GM21786 (cell line): ENCODE measurements at regions not wholly inside any gene's neighbourhood (a gene's known extent, or its start where the extent isn't known, plus 50 kb on each side); places are given as distances from the start of the nearest gene placed in this dataset.

ENCODE experiments used
- ATAC-seq: cut with Tn5 transposase; IDR thresholded peaks from one replicate; pipeline ENCODE4 v1.9.1; 2021; ENCODE audit not compliant: unreplicated experiment

DNA sequence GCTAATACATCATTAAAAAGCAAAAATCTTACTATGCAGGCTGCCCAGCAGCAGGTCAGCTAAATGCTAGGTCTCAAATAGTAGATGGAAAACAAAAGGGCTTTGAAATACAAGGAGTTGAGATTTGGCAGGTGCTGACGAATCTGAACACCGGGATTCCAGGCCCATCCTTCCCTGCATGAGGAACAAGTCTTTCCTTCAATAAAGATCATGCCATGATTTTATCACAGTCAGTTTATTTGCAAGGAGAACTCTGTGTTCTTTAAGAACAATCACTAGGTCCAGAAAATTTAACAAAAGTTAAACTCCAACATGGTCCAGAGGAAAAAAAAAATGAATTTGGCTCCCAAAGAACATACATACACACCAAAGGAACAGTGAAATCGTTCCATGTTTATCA lies 551.4 kb downstream of the SLITRK6 start:
- no peak for ATAC-seq

DNA sequence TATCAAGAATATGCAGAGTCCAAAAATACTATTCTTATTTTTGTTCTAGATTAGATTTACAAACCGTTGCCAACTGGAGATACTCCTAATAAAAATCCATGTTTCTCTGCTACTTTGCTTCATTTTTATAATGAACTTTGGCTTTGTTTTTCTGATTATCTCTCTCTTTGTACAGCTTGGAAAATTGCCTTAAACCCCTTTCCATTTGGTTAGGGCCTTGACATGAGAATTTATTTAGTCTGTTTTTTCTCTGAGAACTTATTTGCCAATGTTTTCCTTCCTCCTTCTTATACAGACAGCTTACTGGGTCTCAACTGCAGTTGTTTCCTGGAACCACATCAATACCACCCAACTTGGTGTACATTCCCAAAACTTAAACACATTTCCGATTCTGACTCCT lies 555.4 kb downstream of the SLITRK6 start:
- no peak for ATAC-seq

DNA sequence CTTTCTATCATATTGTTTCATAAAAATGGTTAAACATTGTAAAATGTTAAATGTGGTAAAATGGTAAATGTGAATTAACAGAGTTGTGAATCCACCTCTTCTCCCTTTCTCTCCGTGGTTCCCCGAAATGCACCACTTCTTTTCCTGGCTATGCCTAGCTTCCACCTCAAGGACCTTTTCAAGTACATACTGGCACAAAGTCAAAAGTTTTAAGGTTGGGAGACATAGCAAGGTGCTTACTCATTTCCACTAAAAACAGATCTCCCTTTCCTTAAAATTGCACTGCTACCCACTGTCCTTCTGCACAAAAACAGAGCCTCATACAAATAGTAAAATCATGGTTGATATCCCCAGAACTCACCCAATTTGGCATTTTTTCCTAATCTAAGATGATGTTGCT lies 558.2 kb downstream of the SLITRK6 start:
- no peak for ATAC-seq

DNA sequence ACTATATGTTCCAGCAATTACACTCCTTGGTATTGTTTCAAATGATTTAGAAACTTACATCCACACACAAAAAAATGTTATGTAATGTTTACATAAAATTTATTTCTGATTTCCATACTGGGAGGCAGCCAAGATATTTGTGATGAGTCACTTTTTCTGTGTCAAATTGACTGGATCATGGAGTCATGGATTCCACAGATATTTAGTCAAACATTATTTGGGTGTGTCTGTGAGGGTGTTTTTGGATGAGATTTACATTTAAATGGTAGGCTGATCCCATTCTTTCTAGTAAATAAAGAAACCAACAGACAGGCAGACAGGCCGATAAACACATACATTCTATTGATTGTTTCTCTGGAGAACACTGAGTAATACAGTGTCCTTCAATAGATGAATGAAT lies 562.8 kb downstream of the SLITRK6 start:
- ATAC-seq = no peak

DNA sequence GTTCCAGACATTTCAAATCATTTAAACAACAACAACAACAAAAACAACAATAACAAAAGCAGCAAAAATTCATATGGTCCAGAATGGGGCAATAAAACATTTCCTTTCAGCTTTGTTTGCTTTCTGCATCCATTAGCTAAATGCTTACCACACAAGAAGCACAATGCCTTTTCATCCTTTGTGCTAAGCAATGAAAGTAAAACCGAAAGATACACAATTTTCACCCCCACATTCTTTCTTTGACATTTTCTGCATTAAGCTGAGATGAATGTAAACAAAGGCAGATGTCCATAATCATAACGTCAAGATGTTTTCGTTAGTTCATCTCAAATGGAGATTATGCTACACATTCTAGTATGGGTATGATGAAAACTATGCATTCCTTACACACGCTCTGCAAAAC lies 568.5 kb downstream of the SLITRK6 start:
- ATAC-seq = no peak

DNA sequence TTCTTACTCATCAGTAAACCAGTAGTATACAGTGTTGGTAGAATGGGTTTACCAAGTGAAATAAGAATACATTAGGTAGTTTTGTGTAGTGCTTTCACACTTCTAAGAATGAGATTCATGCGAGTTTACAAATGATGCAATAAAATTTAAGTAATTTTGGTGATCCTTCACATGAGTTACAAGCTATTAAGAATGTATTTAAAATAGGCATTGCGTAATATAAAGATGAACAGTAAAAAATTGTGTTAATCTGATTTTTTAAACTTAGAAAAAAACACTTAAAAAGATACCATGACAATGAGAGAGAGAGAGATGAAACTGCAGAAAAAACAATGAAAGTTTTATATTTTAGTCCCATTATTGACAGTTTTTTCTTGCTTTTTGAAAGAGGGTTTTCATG lies 570.5 kb downstream of the SLITRK6 start:
- ATAC-seq = no peak

DNA sequence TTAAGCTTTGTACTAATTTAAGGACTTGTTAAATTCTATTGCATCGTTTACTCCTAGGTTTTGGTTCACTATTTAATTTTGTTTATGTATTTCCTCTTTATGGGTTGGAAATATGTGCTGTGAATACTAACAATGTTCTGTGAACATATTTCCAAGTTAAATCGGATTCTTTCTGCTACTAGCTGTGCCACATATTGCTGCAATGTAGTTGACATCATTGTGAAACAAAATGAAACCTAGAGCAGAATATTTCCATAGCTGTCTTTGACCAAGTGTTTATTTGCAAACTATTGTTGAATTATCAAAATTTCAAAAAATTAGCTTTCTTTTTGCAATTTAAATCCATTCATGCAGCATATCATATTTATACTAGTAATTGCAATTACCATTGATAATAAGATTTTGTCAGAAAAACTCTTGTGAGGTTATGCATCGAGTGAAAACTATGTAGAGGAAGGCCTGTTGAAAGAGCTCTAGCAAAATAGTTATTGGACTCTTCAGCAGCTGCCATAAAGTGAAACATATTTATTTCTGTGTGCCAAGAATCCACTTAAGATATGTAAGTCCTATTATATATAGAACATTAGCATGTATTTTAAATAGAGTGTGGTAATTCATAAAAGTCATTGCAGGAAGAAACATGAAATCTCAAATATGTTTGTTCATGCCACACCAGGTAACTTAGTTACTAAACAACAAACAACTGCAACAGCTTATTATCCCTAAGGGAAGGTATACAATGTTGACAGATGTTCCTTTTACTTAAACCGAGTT lies 575.1 kb downstream of the SLITRK6 start:
- no peak for ATAC-seq

DNA sequence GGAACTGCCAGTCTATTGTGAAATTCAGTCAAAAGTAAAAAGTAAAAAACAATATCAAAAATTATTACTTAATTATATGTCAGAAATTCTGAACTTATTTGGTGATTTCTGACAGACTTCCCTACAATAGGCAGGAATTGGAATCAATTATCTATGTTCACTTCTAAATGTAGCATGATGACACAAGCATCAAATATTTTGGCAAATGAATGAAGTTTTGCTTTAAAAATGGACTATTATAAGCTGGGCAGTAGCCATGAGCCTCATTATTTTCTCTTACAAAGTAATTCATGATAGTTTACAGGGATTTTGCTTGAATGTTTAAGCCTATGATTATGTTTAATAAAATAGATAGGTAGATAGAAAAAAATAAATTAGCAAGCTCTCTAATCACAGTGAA lies 582.6 kb downstream of the SLITRK6 start:
- ATAC-seq = no peak

DNA sequence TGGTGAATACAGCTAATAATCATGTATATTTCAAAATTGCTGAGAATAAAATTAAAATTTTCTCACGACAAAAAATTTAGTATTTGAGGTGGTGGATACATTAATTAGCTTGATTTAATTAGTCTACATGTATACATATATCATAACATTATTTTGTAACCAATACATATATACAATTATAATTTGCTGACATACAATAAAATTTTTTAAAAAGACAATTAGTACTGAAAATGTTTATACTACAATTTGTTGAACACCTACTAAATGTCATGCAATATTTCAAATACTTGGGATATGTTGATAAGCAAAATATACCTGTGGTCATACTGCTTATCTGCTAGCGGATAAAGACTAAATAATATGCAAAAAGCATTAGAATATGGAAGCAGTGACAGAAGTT lies 586.5 kb downstream of the SLITRK6 start:
- ATAC-seq = no peak

DNA sequence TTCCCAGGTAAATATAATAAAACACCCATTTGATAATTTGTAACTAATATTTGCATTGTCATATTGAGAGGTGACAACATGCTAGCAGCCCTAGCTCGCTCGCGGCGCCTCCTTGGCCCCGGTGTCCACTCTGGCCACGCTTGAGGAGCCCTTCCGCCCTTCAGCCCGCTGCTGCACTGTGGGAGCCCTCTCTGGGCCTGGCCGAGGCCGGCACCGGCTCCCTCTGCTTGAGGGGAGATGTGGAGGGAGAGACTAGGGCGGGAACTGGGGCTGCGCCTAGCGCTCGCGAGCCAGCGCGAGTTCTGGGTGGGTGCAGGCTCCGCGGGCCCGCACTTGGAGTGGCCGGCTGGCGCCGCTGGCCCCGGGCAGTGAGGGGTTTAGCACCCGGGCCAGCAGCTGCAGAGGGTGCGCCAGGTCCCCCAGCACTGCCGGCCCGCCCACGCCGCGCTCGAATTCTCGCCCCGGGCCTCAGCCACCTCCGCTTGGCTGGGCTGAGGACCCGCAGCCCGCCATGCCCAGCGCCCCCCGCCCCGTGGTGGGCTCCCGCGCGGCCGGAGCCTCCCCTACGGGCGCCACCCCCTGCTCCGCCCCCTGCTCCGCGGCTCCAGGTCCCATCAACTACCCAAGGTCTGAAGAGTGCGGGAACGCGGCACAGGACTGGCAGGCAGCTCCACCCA lies 594.4 kb downstream of the SLITRK6 start:
- ATAC-seq = no peak

DNA sequence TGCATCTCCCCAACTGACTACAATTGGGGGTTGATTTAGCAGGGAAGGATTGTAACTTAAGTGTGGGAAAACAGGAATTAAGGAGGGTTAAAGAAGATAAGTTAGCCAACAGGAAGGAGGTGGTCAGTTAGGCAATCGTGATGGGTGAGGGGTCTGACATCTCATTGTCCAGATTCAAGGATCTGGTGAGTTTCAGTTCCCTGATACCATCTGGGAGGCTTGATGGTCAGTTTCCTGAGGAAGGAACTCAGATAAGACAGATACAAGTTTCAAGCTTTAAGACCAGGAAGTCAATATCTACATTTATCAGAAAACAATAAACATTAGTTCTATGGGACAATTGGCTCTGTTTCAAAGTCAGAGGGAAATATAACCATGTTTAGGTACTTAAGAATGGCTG lies 601.8 kb downstream of the SLITRK6 start:
- ATAC-seq = no peak

DNA sequence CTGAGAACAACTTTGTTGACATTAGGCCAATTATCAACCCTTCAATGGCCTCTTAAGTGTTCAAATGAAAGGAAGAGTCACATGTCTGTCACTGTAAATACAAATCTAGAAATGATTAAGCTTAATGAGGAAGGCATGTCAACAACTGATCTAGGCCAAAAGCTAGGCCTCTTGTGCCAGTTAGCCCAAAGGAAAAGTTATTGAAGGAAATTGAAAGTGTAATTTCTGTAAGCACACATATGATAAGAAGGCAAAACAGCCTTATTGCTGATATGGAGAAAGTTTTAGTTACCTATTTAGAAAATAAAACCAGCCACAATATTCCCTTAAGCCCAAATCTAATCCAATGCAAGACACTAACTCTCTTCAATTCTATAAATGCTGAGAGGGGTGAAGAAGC lies 604.7 kb downstream of the SLITRK6 start:
- ATAC-seq = no peak

DNA sequence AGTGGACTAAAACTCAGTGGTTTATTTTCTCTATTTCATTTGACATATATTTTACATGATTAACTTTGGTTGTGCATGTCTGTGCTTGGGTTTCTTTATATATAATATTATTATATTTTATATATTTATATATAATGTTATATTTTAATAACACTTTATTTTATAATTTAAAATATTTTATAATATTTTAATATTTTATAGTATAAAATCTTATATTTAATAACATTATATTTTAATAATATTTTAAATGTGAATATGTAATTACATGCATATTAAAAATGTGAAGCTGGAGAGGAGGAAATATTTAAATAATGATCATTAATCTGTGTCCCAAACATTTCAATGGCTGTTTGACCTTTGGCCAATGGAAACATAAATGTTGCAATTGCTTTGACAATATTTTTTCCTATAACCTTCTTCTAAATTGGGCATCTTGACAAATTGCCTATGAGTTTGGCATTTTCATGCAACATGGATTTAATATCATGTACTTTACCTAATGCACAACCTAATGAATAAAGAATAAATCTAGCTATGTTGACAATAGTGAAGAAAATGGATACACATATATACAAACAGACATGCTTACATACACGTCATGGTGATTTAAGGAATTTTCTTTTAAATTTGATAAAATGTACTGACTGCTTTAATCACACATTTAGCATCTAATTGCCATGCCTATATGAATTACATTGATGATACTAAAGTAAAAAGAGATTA lies 607.1 kb downstream of the SLITRK6 start:
- no peak for ATAC-seq

DNA sequence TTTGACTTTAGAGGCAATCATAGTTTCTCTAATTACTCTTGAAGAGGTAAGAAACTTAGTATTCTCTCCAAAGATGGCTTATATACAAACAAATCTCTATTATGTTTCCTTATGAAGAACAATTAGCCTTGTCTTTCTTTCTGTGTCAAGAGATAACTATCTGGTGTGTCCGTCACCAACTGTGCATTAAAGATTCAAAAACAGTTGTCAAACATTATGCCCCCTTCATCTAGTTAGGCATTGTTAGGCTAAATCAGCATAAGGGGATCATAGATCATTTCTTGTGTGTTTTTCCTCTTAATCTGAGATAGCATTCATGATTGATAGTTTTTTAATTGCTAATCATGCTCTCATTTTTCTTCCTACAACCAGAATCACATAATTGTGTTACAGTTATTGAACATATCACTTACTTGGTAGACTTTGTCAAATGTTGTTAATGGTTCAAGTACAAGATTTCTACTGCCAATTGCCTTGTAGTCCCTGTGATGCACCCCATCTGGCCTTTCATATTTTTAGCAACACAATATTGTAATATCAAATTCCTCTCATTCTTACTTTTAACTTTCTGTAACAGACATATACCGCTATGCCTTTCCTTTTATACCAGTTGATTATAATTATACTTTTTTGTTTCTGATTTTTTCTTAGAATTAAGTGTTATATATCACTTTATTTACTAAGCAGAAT lies 612.7 kb downstream of the SLITRK6 start:
- no peak for ATAC-seq

DNA sequence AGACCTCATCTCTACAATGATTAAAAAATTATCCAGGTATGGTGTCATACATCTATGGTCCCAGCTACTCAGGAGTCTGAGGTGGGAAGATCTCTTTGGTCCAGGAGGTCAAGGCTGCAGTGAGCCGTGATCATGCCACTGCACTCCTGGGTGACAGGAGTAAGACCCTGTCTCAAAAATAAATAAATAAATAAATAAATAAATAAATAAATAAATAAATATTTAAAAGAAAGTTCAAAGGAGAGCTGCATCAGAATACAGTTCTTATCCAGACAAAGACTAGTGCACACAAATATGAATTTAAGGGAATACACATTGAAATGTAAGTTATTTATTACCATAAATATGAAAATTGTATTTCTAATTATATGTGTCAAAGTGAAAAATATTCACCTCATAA lies 624.9 kb downstream of the SLITRK6 start:
- ATAC-seq = no peak

DNA sequence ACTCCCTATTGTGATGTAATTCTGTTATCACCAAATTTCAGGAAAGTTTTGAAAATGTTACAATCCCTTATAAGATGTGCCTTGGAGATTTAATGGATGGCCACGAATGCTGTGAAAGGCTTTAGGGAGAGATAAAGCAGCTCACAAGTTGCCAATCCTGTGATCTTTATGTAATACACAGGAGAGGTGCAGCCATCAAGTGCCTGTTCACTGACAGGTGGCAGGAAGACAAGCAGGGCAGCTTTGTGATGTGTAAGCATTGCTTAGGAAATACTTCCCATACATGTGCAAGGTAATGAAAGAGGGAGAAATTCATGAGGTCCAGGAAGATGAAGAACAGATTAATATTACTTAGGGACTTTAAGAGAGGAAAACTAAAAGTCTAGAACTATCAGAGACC lies 628.8 kb downstream of the SLITRK6 start:
- no peak for ATAC-seq

DNA sequence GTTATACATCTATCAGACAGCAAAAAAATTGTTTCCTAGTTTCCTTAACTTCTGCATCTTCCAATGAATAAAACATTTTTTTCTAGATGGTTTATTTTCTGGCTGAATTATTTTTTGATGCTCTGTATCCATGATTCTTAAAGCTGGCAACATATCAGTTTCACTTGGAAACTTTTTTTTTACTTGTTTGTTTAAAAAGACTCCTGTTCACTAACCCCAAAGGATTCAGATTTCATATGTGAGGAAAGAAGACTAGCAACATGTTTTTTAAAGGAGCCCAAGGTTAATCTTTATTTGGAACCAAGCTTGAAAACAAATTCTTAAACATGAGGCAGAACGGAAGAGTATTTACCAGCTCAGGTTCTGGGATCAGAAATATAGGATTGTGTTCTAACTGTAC lies 632.3 kb downstream of the SLITRK6 start:
- ATAC-seq = no peak

DNA sequence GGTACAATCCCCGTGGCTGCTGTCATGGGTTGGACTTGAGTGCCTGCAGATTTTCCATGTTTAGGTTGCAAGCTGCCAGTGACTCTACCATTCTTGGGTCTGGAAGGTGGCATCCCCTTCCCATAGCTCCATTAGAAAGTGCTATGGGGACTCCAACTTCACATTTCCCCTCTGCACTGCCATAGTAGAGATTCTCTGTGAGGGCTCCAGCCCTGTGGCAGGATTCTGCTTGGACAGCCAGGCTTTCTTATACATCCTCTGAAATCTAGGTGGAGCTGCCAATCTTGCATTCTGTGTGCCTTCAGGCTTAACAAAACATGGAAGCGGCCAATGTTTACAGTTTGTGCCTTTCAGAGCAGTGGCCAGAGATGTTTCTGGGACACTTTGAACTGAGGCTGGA lies 636.2 kb downstream of the SLITRK6 start:
- no peak for ATAC-seq

DNA sequence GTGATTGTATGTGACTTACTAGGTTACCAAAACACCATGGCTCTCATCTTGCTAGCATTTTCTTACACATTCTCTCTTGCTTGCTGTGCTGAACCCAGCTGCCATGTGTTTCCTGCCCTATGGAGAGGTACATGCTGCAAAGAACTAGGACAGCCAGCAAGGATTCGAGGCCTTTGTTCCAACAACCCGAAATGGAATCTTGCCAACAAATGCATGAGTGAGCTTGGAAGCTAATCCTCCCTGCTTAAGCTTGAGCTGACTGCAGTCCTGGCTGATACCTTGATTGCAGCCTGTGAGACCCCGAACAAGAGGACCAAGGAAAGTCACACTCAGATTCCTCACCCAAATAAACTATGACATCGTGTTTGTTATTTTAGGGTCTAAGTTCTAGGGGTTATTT lies 651.2 kb downstream of the SLITRK6 start:
- ATAC-seq = no peak

DNA sequence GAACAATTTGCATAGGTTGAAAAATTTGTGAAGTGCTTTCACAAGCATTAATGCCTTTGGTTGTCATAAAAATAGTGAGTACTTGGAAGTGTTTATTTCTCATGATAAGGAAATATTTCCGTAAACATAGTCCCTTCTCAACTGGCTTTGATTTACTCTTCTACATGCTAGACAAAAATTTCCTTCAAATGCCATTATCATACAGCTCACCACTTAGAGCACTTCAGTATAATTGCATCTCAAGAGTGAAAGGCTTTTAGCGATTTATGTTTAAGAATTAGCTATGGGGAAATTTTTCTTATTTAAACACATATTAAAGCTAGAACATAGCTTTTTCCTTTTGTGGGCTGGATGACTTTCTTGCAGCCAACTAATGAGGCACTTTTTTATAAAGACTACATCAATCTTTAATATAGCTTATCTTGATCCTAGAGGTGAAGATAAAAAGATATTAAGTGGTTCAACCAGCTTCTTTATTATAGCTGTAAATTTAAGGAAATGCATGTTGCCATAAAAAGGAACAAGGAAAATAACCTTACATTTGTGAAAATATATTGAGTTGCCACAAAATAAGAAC lies 656.8 kb downstream of the SLITRK6 start:
- no peak for ATAC-seq

DNA sequence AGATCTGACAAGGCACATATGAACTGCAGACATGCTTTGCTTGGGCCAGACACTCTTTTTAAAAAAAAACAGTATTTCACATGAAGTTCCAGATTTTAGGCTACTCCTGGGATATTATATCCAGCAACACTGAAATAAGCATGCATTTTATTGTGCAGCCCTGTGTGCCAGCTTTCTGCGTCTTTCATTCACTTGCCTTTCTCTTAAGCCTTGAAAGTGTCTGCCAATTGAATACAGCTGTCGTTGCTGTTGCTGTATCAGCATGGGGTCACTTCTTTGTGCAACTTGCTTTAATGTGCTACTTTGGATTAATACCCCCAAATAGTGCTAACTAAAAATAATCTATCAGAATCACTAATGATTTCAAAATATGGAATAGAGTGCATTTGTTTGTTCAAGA lies 657.8 kb downstream of the SLITRK6 start:
- no peak for ATAC-seq
